H1 (cell line): ENCODE measurements at regions not wholly inside any gene's neighbourhood (a gene's known extent, or its start where the extent isn't known, plus 50 kb on each side); places are given as distances from the start of the nearest gene placed in this dataset.

Experiments
- CTCF ChIA-PET: fragments of 300-600 bp; sonication (Branson Sonifier 250); formaldehyde crosslinking; loops from one replicate; lab custom pipeline; 2021; ENCODE audit not compliant: partially characterized antibody; lab: Charles Lee
- POLR2A ChIA-PET: fragments of 300-600 bp; sonication (Branson Sonifier 250); formaldehyde crosslinking; loops from one replicate; lab custom pipeline; 2021; ENCODE audit warnings: inconsistent platforms; ENCODE audit not compliant: partially characterized antibody; lab: Charles Lee
- DNase-seq, 2 experiments: peaks; one replicate each; pipeline versions ENCODE4 v3.0.0 to v3.0.0-alpha.2; 2010 to 2022; ENCODE audit warnings: low spot score in 2 of 2, low read depth in 1 of 2, mixed read lengths in 1 of 2
- FAIRE-seq: peaks from 2 replicates; lab custom pipeline; 2011; peaks lifted over from hg19 to GRCh38; lab: Jason Lieb, UNC
- H2AFZ ChIP-seq: 2 replicates; pipeline ENCODE4 v1.8.1; 2012; ENCODE audit warnings: low read length, inconsistent platforms
- H2AK5ac ChIP-seq: 2 replicates; pipeline ENCODE4 v1.6.1; 2013; ENCODE audit warnings: low read depth, low read length
- H2BK120ac ChIP-seq: replicated peaks from 2 replicates; pipeline ENCODE3; 2013; ENCODE audit warnings: low read depth, low read length, inconsistent platforms
- H2BK12ac ChIP-seq: 2 replicates; pipeline ENCODE4 v1.6.1; 2013; ENCODE audit warnings: low read depth, low read length
- H2BK15ac ChIP-seq: 2 replicates; pipeline ENCODE4 v1.6.1; 2013; ENCODE audit warnings: low read length
- H2BK20ac ChIP-seq: 2 replicates; pipeline ENCODE4 v1.6.1; 2013; ENCODE audit warnings: low read length
- H2BK5ac ChIP-seq: 2 replicates; pipeline ENCODE4 v1.6.1; 2013; ENCODE audit warnings: low read depth, low read length
- H3K14ac ChIP-seq: 2 replicates; pipeline ENCODE4 v1.6.1; 2013; ENCODE audit warnings: inconsistent platforms; ENCODE audit not compliant: insufficient read length
- H3K18ac ChIP-seq: 2 replicates; pipeline ENCODE4 v1.6.1; 2013; ENCODE audit warnings: low read length; ENCODE audit errors: extremely low read depth
- H3K23ac ChIP-seq: 2 replicates; pipeline ENCODE4 v1.6.1; 2013; ENCODE audit warnings: inconsistent platforms; ENCODE audit not compliant: insufficient read length
- H3K23me2 ChIP-seq: 2 replicates; pipeline ENCODE4 v1.6.1; 2013; ENCODE audit warnings: low read depth, low read length
- H3K27ac ChIP-seq: 2 replicates; pipeline ENCODE4 v1.6.1; 2011; ENCODE audit warnings: low read depth, low read length, inconsistent platforms
- H3K27me3 ChIP-seq, 4 experiments: replicated peaks in 1 of 4; 1 replicate in 1 of 4; 2 replicates in 3 of 4; pipeline versions ENCODE4 v1.6.1 to v1.8.1; 2011 to 2013; ENCODE audit warnings: low read length in 3 of 4, mild to moderate bottlenecking in 3 of 4, inconsistent platforms in 2 of 4, mixed read lengths in 2 of 4, moderate library complexity in 1 of 4; ENCODE audit not compliant: control insufficient read depth in 3 of 4, insufficient read depth in 3 of 4; ENCODE audit errors: extremely low read depth in 1 of 4
- H3K36me3 ChIP-seq, 4 experiments: 2 replicates each; pipeline versions ENCODE4 v1.6.1 to v1.8.1; 2011 to 2013; ENCODE audit warnings: mild to moderate bottlenecking in 4 of 4, low read length in 3 of 4, moderate library complexity in 2 of 4, control low read depth in 1 of 4, inconsistent platforms in 1 of 4; ENCODE audit not compliant: insufficient read depth in 4 of 4, control insufficient read depth in 2 of 4
- H3K4ac ChIP-seq: replicated peaks from 2 replicates; pipeline ENCODE3; 2013; ENCODE audit warnings: low read length, low read depth, mixed read lengths, inconsistent platforms; ENCODE audit not compliant: insufficient read length
- H3K4me1 ChIP-seq, 4 experiments: replicated peaks in 1 of 4; 1 replicate in 1 of 4; 2 replicates in 3 of 4; pipeline versions ENCODE4 v1.6.1 to v1.8.1; 2011 to 2013; ENCODE audit warnings: low read length in 3 of 4, inconsistent platforms in 2 of 4, mixed read lengths in 1 of 4; ENCODE audit not compliant: insufficient read depth in 4 of 4, control insufficient read depth in 3 of 4
- H3K4me2 ChIP-seq, 2 experiments: 2 replicates each; pipeline versions ENCODE4 v1.6.1 to v1.8.1; 2011 to 2013; ENCODE audit warnings: low read depth in 2 of 2, low read length in 2 of 2, control low read depth in 1 of 2, inconsistent platforms in 1 of 2, mild to moderate bottlenecking in 1 of 2; ENCODE audit not compliant: insufficient read depth in 1 of 2
- H3K4me3 ChIP-seq, 4 experiments: fragments of 200-600, 300-600 bp in 1 of 4; sonication (generic), shearing (Covaris generic), sonication (Bioruptor Twin) in 1 of 4; 2 replicates each; pipeline versions ENCODE4 v1.5.1 to v1.8.1; 2011 to 2016; ENCODE audit warnings: low read length in 4 of 4, low read depth in 3 of 4, control low read depth in 2 of 4, inconsistent platforms in 2 of 4, mild to moderate bottlenecking in 2 of 4, mixed read lengths in 1 of 4, moderate library complexity in 1 of 4; ENCODE audit not compliant: insufficient read depth in 2 of 4; ENCODE audit errors: extremely low read depth in 1 of 4
- H3K56ac ChIP-seq: replicated peaks from 2 replicates; pipeline ENCODE3; 2013; ENCODE audit warnings: low read depth, mild to moderate bottlenecking, mixed read lengths, low read length, inconsistent platforms; ENCODE audit not compliant: insufficient read length
- H3K79me1 ChIP-seq: 2 replicates; pipeline ENCODE4 v1.6.1; 2013; ENCODE audit warnings: low read depth, low read length, control low read depth
- H3K79me2 ChIP-seq, 2 experiments: 2 replicates each; pipeline versions ENCODE4 v1.6.1 to v1.8.1; 2012 to 2013; ENCODE audit warnings: low read length in 2 of 2, mild to moderate bottlenecking in 2 of 2, inconsistent platforms in 1 of 2; ENCODE audit not compliant: insufficient read depth in 2 of 2, control insufficient read depth in 1 of 2
- H3K9ac ChIP-seq, 4 experiments: replicated peaks in 1 of 4; 1 replicate in 1 of 4; 2 replicates in 3 of 4; pipeline versions ENCODE4 v1.6.1 to v1.8.1; 2011 to 2013; ENCODE audit warnings: low read depth in 3 of 4, low read length in 3 of 4, control low read depth in 2 of 4, mild to moderate bottlenecking in 2 of 4, moderate library complexity in 2 of 4, inconsistent platforms in 1 of 4; ENCODE audit errors: extremely low read depth in 1 of 4
- H3K9me3 ChIP-seq, 2 experiments: 2 replicates each; pipeline versions ENCODE4 v1.6.1 to v1.8.1; 2012 to 2013; ENCODE audit warnings: mild to moderate bottlenecking in 2 of 2, moderate library complexity in 2 of 2, control low read depth in 1 of 2, inconsistent platforms in 1 of 2, low read depth in 1 of 2, low read length in 1 of 2, mixed read lengths in 1 of 2; ENCODE audit not compliant: insufficient read depth in 2 of 2
- H4K20me1 ChIP-seq, 2 experiments: replicated peaks in 1 of 2; 2 replicates each; pipeline versions ENCODE3 to v1.8.1; 2011 to 2013; ENCODE audit warnings: inconsistent platforms in 2 of 2, low read length in 2 of 2, mild to moderate bottlenecking in 1 of 2; ENCODE audit not compliant: insufficient read depth in 2 of 2, control insufficient read depth in 1 of 2
- H4K5ac ChIP-seq: 2 replicates; pipeline ENCODE4 v1.6.1; 2013; ENCODE audit warnings: low read length, low read depth, mixed read lengths, inconsistent platforms; ENCODE audit not compliant: insufficient read length
- H4K8ac ChIP-seq: 2 replicates; pipeline ENCODE4 v1.8.0; 2013; ENCODE audit warnings: mild to moderate bottlenecking, moderate library complexity, low read length, inconsistent platforms; ENCODE audit not compliant: insufficient read depth; ENCODE audit errors: extremely low read depth
- H4K91ac ChIP-seq: replicated peaks from 2 replicates; pipeline ENCODE3; 2013; ENCODE audit warnings: low read length, mixed read lengths, inconsistent platforms; ENCODE audit not compliant: insufficient read length
- EP300 ChIP-seq, 2 experiments: IDR thresholded peaks; 1 replicate in 1 of 2; 2 replicates in 1 of 2; pipeline ENCODE4 v1.6.1; 2011 to 2012; ENCODE audit warnings: low read depth in 2 of 2, low read length in 2 of 2, mild to moderate bottlenecking in 2 of 2, borderline replicate concordance in 1 of 2, inconsistent platforms in 1 of 2, moderate library complexity in 1 of 2
- HDAC2 ChIP-seq, 2 experiments: fragments of 300-600 bp in 1 of 2; sonication (generic) in 1 of 2; IDR thresholded peaks; 2 replicates each; pipeline ENCODE4 v1.6.1; 2011 to 2012; ENCODE audit warnings: low read depth in 2 of 2, low read length in 2 of 2, mild to moderate bottlenecking in 2 of 2, moderate library complexity in 2 of 2, borderline replicate concordance in 1 of 2, inconsistent platforms in 1 of 2
- JUND ChIP-seq: IDR thresholded peaks from 2 replicates; pipeline ENCODE4 v1.6.1; 2011; ENCODE audit warnings: mild to moderate bottlenecking, improper control_type of control experiment, low read length
- NANOG ChIP-seq: IDR thresholded peaks from 2 replicates; pipeline ENCODE4 v1.6.1; 2011; ENCODE audit warnings: low read length, low read depth, mild to moderate bottlenecking, inconsistent platforms; ENCODE audit not compliant: insufficient read depth, poor library complexity, severe bottlenecking
- SAP30 ChIP-seq: fragments of 300-600 bp; sonication (generic); IDR thresholded peaks from 2 replicates; pipeline ENCODE4 v1.7.1; 2012; ENCODE audit warnings: low read length, moderate library complexity, mild to moderate bottlenecking, inconsistent platforms; ENCODE audit not compliant: insufficient read depth, insufficient replicate concordance
- SIN3A ChIP-seq, 2 experiments: IDR thresholded peaks in 1 of 2; conservative IDR thresholded peaks in 1 of 2; 2 replicates each; pipeline ENCODE4 v1.6.1; 2011 to 2012; ENCODE audit warnings: low read length in 2 of 2, improper control_type of control experiment in 1 of 2, low read depth in 1 of 2, mild to moderate bottlenecking in 1 of 2
- SP4 ChIP-seq: IDR thresholded peaks from 2 replicates; pipeline ENCODE4 v1.6.1; 2012; ENCODE audit warnings: low read length, inconsistent platforms
- YY1 ChIP-seq: IDR thresholded peaks from 2 replicates; pipeline ENCODE4 v1.6.1; 2011; ENCODE audit warnings: low read depth, mild to moderate bottlenecking, low read length
- WGBS, 2 experiments: shearing (Covaris generic) in 1 of 2; methylation state at CpG; one replicate each; pipeline versions ENCODE4 v1.1.6 to v1.1.7; 2013 to 2015; ENCODE audit warnings: low lambda C conversion rate in 2 of 2, mixed read lengths in 2 of 2, inconsistent platforms in 1 of 2, low coverage in 1 of 2, missing lambda C conversion rate in 1 of 2; ENCODE audit not compliant: insufficient replicate concordance in 2 of 2, insufficient coverage in 1 of 2, insufficient read length in 1 of 2; ENCODE audit errors: extremely low coverage in 1 of 2, missing lambda C conversion rate in 1 of 2; 5-methylcytosine and 5-hydroxymethylcytosine counted together
- TF ChIP-seq, protein P1 (sequence below): IDR thresholded peaks from 2 replicates; pipeline ENCODE4 v1.6.1; 2012; ENCODE audit warnings: inconsistent platforms
- TF ChIP-seq, protein P2 (sequence below): IDR thresholded peaks from 2 replicates; pipeline ENCODE4 v1.6.1; 2012; ENCODE audit warnings: inconsistent platforms

DNA sequence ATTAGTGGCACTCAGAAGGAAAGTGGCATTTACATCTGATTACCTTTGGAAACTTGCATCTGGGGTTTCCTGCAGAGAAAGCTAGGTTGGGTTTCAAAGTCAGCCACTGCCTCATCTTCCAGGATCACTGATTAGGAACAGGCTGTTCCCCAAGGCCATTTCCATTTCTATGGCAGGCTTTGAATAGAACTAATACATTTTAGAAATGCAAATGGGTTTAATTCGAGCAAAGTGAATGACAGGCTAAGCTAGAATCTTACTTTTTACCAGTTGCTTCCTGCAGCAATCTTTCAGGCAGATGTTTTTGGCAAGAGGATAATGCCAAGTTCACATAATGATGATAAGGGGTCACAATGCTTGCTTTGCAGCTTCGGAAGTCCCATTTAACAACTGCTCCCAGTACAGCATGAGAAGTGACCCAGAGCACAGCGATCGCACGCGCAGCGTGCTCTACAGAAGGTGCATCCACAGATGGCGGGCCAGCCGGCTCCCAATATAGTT is 336.7 kb downstream of the LPIN1 start:
- FAIRE-seq (peak; percentile 91), DNase-seq (peak in 1 of 2 experiments; percentile 54)
- WGBS, 2 experiments, result 6% methylated on average over 9 of the region's 9 CpGs; no CpG with 5 or more reads in 1 of the 2 experiments
- H2BK5ac ChIP-seq, result peak overlapping the region; percentile 87; the same call in 1 of the 2 replicates
- H3K4me3 ChIP-seq, result peak overlapping the region in 1 of 4 experiments; percentile 23; a peak in 1 of 8 replicates
- H4K91ac ChIP-seq, result no peak overlapping the region
- H3K4me2 ChIP-seq, result peak overlapping the region; percentile 9 to 38
- no peak overlapping the region for H3K9ac ChIP-seq
- no peaks in the 10 kb centered on the region for H3K79me1 ChIP-seq
- H3K27me3 ChIP-seq, result no peaks in the 10 kb centered on the region
- H2BK120ac ChIP-seq, result no peak overlapping the region
- H3K79me2 ChIP-seq, result no peaks in the 10 kb centered on the region
- H3K4ac ChIP-seq, result no peak overlapping the region
- H3K27ac ChIP-seq, result no peak overlapping the region
- H3K56ac ChIP-seq, result no peak overlapping the region
- ChIA-PET POLR2A (interaction anchor here (1.2 kb wide), 2 partner anchors 9 to 14 kb away, joined by 3 to 5 read pairs; no protein-coding TSS in a partner anchor), CTCF (interaction anchor here (1.0 to 1.6 kb wide), 5 partner anchors 9 to 254 kb away, joined by 3 to 6 read pairs (median 4); no protein-coding TSS in a partner anchor)
- no peaks in the 10 kb centered on the region for H3K9me3 ChIP-seq
- no peak overlapping the region for H2AFZ ChIP-seq
- H3K4me1 ChIP-seq, result peaks cover 2 to 29% (median 17%) of the 10 kb centered on the region in 4 experiments; a peak in 6 of 7 replicates
- peak overlapping the region; percentile 72; the same call in 1 of the 2 replicates for H3K18ac ChIP-seq
- H3K23ac ChIP-seq, result no peak overlapping the region
- no peak overlapping the region for H2BK20ac ChIP-seq
- H3K23me2 ChIP-seq, result no peaks in the 10 kb centered on the region
- H3K14ac ChIP-seq, result no peak overlapping the region
- no peak overlapping the region for H2AK5ac ChIP-seq
- H4K20me1 ChIP-seq, result no peaks in the 10 kb centered on the region
- H4K8ac ChIP-seq, result no peak overlapping the region
- H3K36me3 ChIP-seq, result no peaks in the 10 kb centered on the region
- peak overlapping the region; percentile 71; the same call in 1 of the 2 replicates for H2BK12ac ChIP-seq
- no peak overlapping the region for H2BK15ac ChIP-seq
- H4K5ac ChIP-seq, result peak overlapping the region; percentile 71
- TF ChIP-seq SAP30 (no peak), EP300 (IDR thresholded peaks at IDR 0.05; ENCODE audit: borderline replicate concordance in 1 of 2, low read depth in 2 of 2, low read length in 2 of 2) (peak in 1 of 2 experiments; percentile 18; a peak in 1 of 3 replicates), YY1 (no peak), NANOG (peak; percentile 11), SIN3A (conservative IDR thresholded peaks at IDR 0.05 in 1 of 2, IDR thresholded peaks at IDR 0.05 in 1 of 2; ENCODE audit: low read depth in 1 of 2, low read length in 2 of 2) (no peak), SP4 (no peak), JUND (no peak), HDAC2 (IDR thresholded peaks at IDR 0.05; ENCODE audit: borderline replicate concordance in 1 of 2, low read depth in 2 of 2, low read length in 2 of 2) (peak in 1 of 2 experiments; percentile 84; a peak in 1 of 4 replicates)
- TF ChIP-seq, protein P1, sequence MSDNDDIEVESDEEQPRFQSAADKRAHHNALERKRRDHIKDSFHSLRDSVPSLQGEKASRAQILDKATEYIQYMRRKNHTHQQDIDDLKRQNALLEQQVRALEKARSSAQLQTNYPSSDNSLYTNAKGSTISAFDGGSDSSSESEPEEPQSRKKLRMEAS, result peak; percentile 56
- TF ChIP-seq, protein P2, sequence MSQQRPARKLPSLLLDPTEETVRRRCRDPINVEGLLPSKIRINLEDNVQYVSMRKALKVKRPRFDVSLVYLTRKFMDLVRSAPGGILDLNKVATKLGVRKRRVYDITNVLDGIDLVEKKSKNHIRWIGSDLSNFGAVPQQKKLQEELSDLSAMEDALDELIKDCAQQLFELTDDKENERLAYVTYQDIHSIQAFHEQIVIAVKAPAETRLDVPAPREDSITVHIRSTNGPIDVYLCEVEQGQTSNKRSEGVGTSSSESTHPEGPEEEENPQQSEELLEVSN, result peak; percentile 59
